ENCODE measurements at regions not wholly inside any gene's neighbourhood (a gene's known extent, or its start where the extent isn't known, plus 50 kb on each side); places are given as distances from the start of the nearest gene placed in this dataset.

GRCh38 chr2:104413890-104414289 is 440.0 kb upstream of the POU3F3 start:
- TF ChIP-seq CTCF (IDR thresholded peaks at IDR 0.05) = no peak
- no peak for TF ChIP-seq POLR2A (IDR thresholded peaks at IDR 0.05)
